Urinary bladder (tissue), 3 donors: ENCODE measurements at regions not wholly inside any gene's neighbourhood (a gene's known extent, or its start where the extent isn't known, plus 50 kb on each side); places are given as distances from the start of the nearest gene placed in this dataset.
"Not testable (repeated sequence)": the region's sequence is repeated elsewhere in the genome, so short reads cannot be mapped to it uniquely, and the experiment has no call there.

Experiments used
- DNase-seq: peaks from one replicate; pipeline ENCODE4 v3.0.0-alpha.2; 2015; ENCODE audit errors: extremely low spot score
- H3K27ac ChIP-seq: one replicate; pipeline ENCODE4 v1.5.1; 2013; ENCODE audit warnings: low read depth, mild to moderate bottlenecking, moderate library complexity
- H3K36me3 ChIP-seq: one replicate; pipeline ENCODE4 v1.6.1; 2013; ENCODE audit warnings: mild to moderate bottlenecking, moderate library complexity; ENCODE audit not compliant: insufficient read depth
- H3K4me1 ChIP-seq: one replicate; pipeline ENCODE4 v1.6.1; 2013; ENCODE audit warnings: mild to moderate bottlenecking, moderate library complexity; ENCODE audit not compliant: insufficient read depth
- H3K4me3 ChIP-seq: one replicate; pipeline ENCODE4 v1.5.1; 2013; ENCODE audit warnings: low read depth, low read length
- WGBS: extraction: QIAGEN DNeasy Blood & Tissue Kit; methylation state at CpG from one replicate; pipeline ENCODE4 v1.1.7; 2013; 5-methylcytosine and 5-hydroxymethylcytosine counted together
- donor health status: healthy with polysubstance abuse.
- donor health status: healthy.

GRCh38 chr18:46213295-46213694, 109.1 kb downstream of the HAUS1 start:
- WGBS: 55% methylated on average over 3 of the region's 3 CpGs
- DNase-seq: no peak

GRCh38 chr18:46214435-46214834, 110.2 kb downstream of the HAUS1 start:
- 99% methylated on average over 1 of the region's 1 CpG for WGBS
- H3K36me3 ChIP-seq: no peaks in the 10 kb centered on the region
- no peak overlapping the region for H3K27ac ChIP-seq
- H3K4me3 ChIP-seq: no peak overlapping the region
- peaks cover 2% of the 10 kb centered on the region for H3K4me1 ChIP-seq
- DNase-seq: no peak

More at GRCh38 chr18:46213295-46213694, 109.1 kb downstream of the HAUS1 start:
- no peak overlapping the region for H3K4me3 ChIP-seq
- H3K4me1 ChIP-seq: peaks cover 2% of the 10 kb centered on the region
- no peaks in the 10 kb centered on the region for H3K36me3 ChIP-seq
- H3K27ac ChIP-seq: no peak overlapping the region

GRCh38 chr18:46215902-46216723, 111.9 kb downstream of the HAUS1 start:
- DNase-seq: no peak
- Histone ChIP-seq H3K4me3 (no peak overlapping the region), H3K36me3 (no peaks in the 10 kb centered on the region), H3K27ac (no peak overlapping the region), H3K4me1 (peaks cover 2% of the 10 kb centered on the region)
- WGBS: 93% methylated on average over 16 of the region's 16 CpGs

GRCh38 chr18:46220116-46220515, 115.9 kb downstream of the HAUS1 start:
- WGBS: 83% methylated on average over 3 of the region's 3 CpGs
- Histone ChIP-seq H3K4me1 (peaks cover 2% of the 10 kb centered on the region), H3K27ac (no peak overlapping the region), H3K4me3 (no peak overlapping the region), H3K36me3 (no peaks in the 10 kb centered on the region)
- DNase-seq: no peak

- Histone ChIP-seq H3K36me3 (no peaks in the 10 kb centered on the region), H3K27ac (no peak overlapping the region), H3K4me3 (no peak overlapping the region), H3K4me1 (no peaks in the 10 kb centered on the region)
- WGBS: 89% methylated on average over 3 of the region's 3 CpGs
- DNase-seq: no peak
These were observed 117.9 kb downstream of the HAUS1 start for GRCh38 chr18:46222093-46222492.

GRCh38 chr18:46222710-46223360, 118.7 kb downstream of the HAUS1 start:
- no peak for DNase-seq
- Histone ChIP-seq H3K27ac (no peak overlapping the region), H3K4me3 (no peak overlapping the region), H3K4me1 (no peaks in the 10 kb centered on the region), H3K36me3 (no peaks in the 10 kb centered on the region)
- 79% methylated on average over 8 of the region's 8 CpGs for WGBS

- H3K27ac ChIP-seq: no peak overlapping the region
- no peak overlapping the region for H3K4me3 ChIP-seq
- H3K4me1 ChIP-seq: no peaks in the 10 kb centered on the region
- H3K36me3 ChIP-seq: no peaks in the 10 kb centered on the region
- WGBS: 60% methylated on average over 2 of the region's 2 CpGs
- DNase-seq: no peak
These were observed 120.1 kb downstream of the HAUS1 start for GRCh38 chr18:46224181-46224775.

- Histone ChIP-seq H3K36me3 (no peaks in the 10 kb centered on the region), H3K27ac (no peak overlapping the region), H3K4me1 (no peaks in the 10 kb centered on the region), H3K4me3 (no peak overlapping the region)
- DNase-seq: no peak
- WGBS: 96% methylated on average over 1 of the region's 1 CpG
These were observed 122.3 kb downstream of the HAUS1 start for GRCh38 chr18:46226461-46226860.

GRCh38 chr18:46229641-46230040, 125.5 kb downstream of the HAUS1 start:
- not testable (repeated sequence) for H3K27ac ChIP-seq, H3K4me1 ChIP-seq, H3K36me3 ChIP-seq, DNase-seq, H3K4me3 ChIP-seq
- WGBS: 89% methylated on average over 11 of the region's 11 CpGs

GRCh38 chr18:46236156-46236555, 132.0 kb downstream of the HAUS1 start:
- WGBS: 85% methylated on average over 4 of the region's 4 CpGs
- Histone ChIP-seq H3K4me3 (no peak overlapping the region), H3K27ac (no peak overlapping the region), H3K4me1 (no peaks in the 10 kb centered on the region), H3K36me3 (no peaks in the 10 kb centered on the region)
- DNase-seq: no peak

- no peak for DNase-seq
- WGBS: 81% methylated on average over 1 of the region's 1 CpG
- no peaks in the 10 kb centered on the region for H3K36me3 ChIP-seq
- no peaks in the 10 kb centered on the region for H3K4me1 ChIP-seq
- no peak overlapping the region for H3K27ac ChIP-seq
- no peak overlapping the region for H3K4me3 ChIP-seq
These were observed 133.7 kb downstream of the HAUS1 start for GRCh38 chr18:46237891-46238290.

GRCh38 chr18:46239549-46239948, 135.4 kb downstream of the HAUS1 start:
- Histone ChIP-seq H3K4me3 (no peak overlapping the region), H3K4me1 (no peaks in the 10 kb centered on the region), H3K27ac (no peak overlapping the region), H3K36me3 (no peaks in the 10 kb centered on the region)
- no peak for DNase-seq

GRCh38 chr18:46239998-46240397, 135.8 kb downstream of the HAUS1 start:
- WGBS: 84% methylated on average over 4 of the region's 4 CpGs
- DNase-seq: no peak
- Histone ChIP-seq H3K4me1 (no peaks in the 10 kb centered on the region), H3K36me3 (no peaks in the 10 kb centered on the region), H3K4me3 (no peak overlapping the region), H3K27ac (no peak overlapping the region)

- WGBS: 95% methylated on average over 7 of the region's 7 CpGs
- DNase-seq, H3K4me3 ChIP-seq, H3K36me3 ChIP-seq, H3K27ac ChIP-seq, H3K4me1 ChIP-seq: not testable (repeated sequence)
These were observed 137.2 kb downstream of the HAUS1 start for GRCh38 chr18:46241393-46241792.
